ENCODE measurements at regions not wholly inside any gene's neighbourhood (a gene's known extent, or its start where the extent isn't known, plus 50 kb on each side); places are given as distances from the start of the nearest gene placed in this dataset.

DNA sequence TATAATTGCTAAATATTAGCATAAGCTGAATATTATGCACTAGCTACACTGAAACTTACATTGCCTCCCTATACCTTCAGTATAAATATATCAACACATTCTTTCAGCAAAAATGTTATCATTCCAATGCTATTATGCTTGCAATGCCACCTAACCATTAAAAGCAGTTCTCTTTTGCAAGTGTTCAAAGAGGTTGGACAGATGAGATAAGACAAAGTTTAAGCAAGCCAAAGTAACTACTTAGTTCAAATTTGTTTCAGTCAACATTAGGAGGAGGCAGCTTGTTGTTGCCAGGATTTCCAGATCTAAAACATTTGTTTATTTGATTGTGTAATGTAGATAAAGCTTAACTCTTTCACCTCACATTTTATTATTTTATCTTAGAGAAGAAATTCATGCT, 323.9 kb upstream of the FAM241A start:
- no peak for DNase-seq (ENCODE audit: low read depth in 3 of 3, low spot score in 1 of 3)

DNA sequence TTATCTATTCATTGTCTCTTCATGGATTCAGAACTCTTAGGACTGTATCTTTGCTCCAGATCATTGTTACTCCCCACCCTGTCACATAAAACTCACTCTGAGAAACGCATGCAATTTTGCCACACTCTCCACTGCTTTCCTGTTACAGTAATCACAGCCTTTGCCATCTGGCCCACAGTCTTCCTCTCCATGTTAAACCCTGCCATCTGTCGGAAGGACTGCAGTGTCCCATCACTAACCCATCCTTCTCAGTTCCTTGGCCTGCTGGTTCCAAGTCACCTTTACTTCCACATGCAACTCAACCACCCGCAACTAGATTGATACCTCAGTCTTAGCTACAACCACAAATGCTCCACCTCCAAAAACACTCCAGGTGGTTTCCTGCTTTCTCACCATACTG, 308.7 kb upstream of the FAM241A start:
- no peak for DNase-seq (ENCODE audit: low read depth in 3 of 3, low spot score in 1 of 3)

- no peak for DNase-seq (ENCODE audit: low read depth in 3 of 3, low spot score in 1 of 3)
Measured at GRCh38 chr4:111837761-111838160, 307.5 kb upstream of the FAM241A start.

GRCh38 chr4:111838406-111838930, 306.8 kb upstream of the FAM241A start:
- no peak for DNase-seq (ENCODE audit: low read depth in 3 of 3, low spot score in 1 of 3)

DNA sequence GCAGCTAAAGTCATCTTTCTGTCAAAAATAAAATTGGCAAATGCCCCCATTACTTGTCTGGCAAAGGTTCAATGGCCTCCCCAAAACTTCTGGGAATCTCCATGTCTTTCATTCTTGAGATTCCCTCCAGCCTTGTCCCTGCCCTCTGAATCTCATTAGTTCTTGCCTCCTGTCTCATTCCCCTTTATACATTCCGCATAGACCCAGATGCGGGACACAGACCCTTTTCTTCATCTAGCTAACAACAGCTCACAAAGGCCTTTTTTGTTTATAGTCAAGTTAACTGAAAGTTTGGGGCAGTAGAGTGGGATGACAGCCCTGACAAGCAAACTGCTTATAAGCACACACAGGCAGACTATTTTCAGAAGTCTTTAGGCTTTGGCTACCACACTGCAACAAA, 306.1 kb upstream of the FAM241A start:
- no peak for DNase-seq (ENCODE audit: low read depth in 3 of 3, low spot score in 1 of 3)

- no peak for DNase-seq (ENCODE audit: low read depth in 3 of 3, low spot score in 1 of 3)
Measured at GRCh38 chr4:111842336-111842735, 302.9 kb upstream of the FAM241A start.

DNA sequence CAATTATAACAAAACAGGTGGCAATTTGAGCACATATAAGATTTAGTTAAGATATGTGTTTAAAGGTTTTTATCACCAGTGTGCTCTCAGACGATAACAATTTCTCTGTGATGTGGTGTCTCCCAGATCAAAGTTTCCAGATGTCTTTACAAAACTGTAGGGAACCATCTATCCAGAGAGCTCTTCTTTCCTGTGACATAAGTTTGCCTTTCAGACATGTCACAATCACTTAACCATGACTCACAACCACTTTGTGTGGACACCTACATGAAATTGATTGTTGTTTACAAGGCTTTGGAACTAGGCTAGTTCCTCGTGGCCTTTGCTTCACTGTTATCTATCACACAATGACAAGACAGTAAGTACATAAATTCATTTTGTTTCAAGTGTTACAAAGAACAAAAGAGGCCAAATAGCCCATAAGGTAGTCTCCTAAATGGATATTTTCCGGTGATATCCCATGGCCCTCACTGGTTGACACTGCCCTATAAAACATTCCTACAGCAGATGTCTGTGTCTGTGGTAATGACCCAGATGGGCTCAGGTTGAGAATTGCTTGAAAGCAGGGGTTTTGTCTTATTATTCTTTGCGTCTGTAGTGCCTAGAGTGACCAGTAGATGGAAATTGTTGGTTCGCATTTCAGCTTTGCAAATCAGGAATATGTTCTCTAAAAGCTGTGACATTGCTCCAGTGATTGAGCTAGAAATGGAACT, 297.8 kb upstream of the FAM241A start:
- DNase-seq (ENCODE audit: low read depth in 3 of 3, low spot score in 1 of 3): no peak

GRCh38 chr4:111849746-111850284, 295.4 kb upstream of the FAM241A start:
- DNase-seq (ENCODE audit: low read depth in 3 of 3, low spot score in 1 of 3): no peak

DNA sequence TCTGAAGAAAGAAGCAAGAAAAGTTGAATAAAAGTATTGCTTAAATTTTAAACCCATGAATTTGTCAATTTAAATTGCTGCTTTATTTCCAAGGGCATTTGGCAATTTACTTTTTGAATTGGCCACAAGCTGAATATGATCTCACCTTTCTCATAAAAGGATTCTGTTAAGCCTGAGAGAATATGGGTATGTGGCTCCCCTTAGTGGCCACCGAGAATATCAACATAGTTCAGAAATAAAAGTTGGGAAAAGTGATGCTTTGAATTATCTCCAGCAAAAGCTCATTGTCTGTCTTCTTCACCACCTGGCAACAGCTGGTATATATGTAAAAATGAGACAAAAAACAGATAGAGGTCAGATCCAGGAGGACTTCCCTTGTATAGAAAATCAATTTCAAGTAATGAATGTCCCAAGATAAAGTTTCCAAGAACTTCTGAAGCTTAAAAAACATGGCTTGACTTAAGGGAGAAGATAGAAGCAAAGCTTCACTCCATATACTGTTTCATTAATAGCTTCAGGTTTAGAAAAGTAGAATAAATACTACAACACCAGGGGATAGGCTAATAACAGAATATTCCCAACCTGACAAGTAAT, 290.7 kb upstream of the FAM241A start:
- no peak for DNase-seq (ENCODE audit: low read depth in 3 of 3, low spot score in 1 of 3)

DNA sequence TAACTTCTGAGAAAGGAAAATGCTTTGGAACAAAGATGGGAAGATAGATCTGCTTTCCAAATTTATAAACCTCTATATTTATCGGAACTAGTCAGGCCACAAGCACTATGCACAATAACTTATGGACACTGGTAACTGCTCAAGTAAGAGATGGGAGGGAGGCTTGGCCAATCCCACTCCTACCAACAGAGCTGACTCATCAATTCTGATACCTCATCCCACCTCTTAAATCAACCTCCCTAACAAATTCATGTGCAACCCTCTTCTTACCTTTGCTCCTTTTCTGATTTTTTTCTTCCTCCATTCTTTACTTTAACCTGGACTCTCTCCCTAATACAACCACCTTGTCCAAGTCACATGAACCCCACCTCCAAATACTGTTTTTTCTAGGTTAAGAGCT, 289.9 kb upstream of the FAM241A start:
- DNase-seq (ENCODE audit: low read depth in 3 of 3, low spot score in 1 of 3): no peak

- no peak for DNase-seq (ENCODE audit: low read depth in 3 of 3, low spot score in 1 of 3)
Measured at GRCh38 chr4:111864066-111864465, 281.2 kb upstream of the FAM241A start.

- DNase-seq (ENCODE audit: low read depth in 3 of 3, low spot score in 1 of 3): no peak
Measured at GRCh38 chr4:111869339-111869738, 275.9 kb upstream of the FAM241A start.

DNA sequence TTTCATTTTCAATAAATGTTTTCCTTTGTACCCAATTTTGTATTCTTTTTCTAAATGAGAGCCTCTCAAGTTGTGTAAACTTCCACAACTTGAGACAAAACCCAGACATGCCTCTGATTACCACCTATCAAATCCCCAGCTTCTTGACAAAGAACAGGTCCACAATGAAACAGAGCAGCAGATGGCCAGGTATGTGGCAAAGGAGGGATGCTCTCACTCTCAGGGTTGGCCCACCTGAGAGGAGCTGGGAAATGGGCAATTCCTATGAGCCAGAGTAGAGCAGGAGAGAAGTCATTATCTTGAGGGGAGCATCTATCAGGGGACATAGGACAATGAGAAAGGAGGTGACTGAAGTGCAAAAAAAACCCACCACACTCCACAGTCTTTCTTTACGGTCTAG, 273.5 kb upstream of the FAM241A start:
- no peak for DNase-seq (ENCODE audit: low read depth in 3 of 3, low spot score in 1 of 3)

- DNase-seq (ENCODE audit: low read depth in 3 of 3, low spot score in 1 of 3): no peak
Measured at GRCh38 chr4:111873801-111874200, 271.5 kb upstream of the FAM241A start.

DNA sequence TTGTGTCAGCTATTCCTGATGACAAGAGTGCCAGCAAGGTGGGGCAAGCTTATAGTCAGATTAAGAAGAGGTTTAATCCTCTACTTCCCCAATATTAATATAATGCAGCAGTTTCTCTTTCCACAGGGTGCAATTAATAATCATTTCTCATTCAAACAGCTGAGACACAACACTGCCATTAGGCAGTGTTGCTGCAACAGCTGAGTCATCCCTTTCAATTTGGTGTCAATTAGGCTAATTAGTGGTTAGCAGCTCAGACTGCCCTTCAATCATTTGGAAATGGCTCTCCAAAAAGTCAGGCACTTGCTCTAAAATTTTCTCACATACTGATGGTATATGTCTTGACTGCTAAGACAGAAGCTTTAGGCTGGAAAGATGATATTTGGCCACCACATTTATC, 265.7 kb upstream of the FAM241A start:
- no peak for DNase-seq (ENCODE audit: low read depth in 3 of 3, low spot score in 1 of 3)

DNA sequence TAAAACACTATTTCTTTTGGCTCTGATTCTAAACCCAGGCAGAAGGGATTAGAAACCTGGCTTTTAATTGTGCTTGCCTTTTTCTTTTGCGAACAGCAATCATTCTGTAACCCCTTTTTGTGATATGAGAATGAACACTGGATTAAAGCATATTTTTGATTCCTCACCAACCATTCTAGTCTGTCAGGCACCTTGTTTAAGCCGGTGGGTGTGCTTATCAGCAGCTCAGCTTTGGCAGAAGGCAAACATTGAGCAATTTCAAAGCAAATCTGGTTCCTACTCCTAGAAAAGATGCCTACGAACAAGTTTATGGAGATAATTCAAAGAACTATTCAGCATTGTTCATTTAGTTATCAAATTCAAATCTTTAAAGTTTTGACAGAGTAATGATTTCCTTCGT, 265.1 kb upstream of the FAM241A start:
- no peak for DNase-seq (ENCODE audit: low read depth in 3 of 3, low spot score in 1 of 3)

GRCh38 chr4:111883557-111883999, 261.7 kb upstream of the FAM241A start:
- DNase-seq (ENCODE audit: low read depth in 3 of 3, low spot score in 1 of 3): no peak

DNA sequence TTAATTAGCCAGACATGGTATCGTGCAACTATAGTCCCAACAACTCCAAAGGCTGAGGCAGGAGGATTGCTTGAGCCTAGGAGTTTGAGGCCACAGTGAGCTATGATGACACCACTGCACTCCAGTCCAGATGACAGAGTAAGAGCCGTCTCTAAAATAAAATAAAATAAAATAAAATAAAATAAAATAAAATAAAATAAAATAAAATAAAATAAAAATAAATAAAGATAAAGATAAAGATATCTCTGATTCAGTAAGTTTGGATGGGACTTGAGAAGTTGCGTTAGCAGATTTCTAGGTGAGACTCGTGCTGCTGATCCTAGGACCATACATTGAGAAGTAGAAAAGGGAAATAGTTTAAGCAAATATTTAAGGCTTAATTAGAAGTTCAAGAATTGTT, 254.8 kb upstream of the FAM241A start:
- no peak for DNase-seq (ENCODE audit: low read depth in 3 of 3, low spot score in 1 of 3)

DNA sequence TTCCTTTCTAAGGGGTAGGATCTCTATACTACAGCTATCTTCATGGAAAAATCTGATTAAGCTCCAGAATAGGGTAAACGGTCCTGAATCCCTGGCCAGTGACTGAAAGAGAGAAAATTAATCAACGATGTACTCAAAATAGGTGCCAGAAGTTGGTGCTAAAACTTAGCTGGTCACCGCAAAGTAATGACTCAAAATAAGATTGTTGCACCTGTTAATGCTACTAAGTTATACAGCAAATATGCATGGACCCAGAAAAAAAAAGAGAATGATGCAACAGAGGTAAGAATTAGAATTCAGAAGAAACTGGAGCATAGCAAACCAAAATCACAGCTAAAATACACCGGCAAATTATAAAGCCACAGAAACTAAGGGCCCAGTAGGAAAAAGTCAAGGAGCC, 239.7 kb upstream of the FAM241A start:
- no peak for DNase-seq (ENCODE audit: low read depth in 3 of 3, low spot score in 1 of 3)

DNA sequence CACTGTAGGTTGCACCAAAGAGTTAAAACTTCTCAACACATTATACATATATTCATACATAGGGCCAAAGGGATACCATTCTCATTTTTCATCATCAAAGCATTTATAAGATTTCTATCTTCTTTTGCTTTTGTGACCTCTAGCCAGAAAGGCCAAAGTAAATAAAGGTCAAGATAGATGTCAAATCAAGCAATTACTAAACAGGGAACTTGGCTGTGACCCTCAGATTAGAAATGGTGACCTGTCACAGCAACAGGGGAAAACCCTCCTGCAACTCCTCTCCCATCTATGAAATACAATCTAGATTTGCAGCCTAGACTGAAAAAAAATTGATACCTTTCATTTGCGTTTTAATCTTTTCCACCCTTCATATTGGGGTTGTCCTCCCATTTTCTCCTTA, 225.6 kb upstream of the FAM241A start:
- DNase-seq (ENCODE audit: low read depth in 3 of 3, low spot score in 1 of 3): no peak

- no peak for DNase-seq (ENCODE audit: low read depth in 3 of 3, low spot score in 1 of 3)
Measured at GRCh38 chr4:111921714-111922113, 223.5 kb upstream of the FAM241A start.

DNA sequence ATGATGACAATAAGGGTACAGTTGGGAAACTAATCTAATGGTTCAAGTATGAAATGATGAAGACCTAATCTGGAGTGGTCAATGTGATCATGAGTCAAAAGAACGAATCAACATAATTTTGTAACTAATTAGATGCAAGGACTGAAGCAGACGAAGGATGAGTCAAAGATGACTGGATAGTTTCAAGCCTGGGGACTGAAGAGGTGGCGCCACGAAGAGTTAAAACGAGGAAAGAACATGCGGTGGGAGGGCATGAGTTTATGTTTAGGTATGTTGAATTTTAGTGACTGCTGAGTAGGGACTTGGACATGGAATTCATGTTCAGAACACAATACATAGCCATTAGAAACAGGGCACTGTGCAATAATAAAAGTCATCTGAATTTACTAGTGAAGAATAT, 221.5 kb upstream of the FAM241A start:
- DNase-seq (ENCODE audit: low read depth in 3 of 3, low spot score in 1 of 3): no peak

GRCh38 chr4:111924696-111925095, 220.6 kb upstream of the FAM241A start:
- DNase-seq (ENCODE audit: low read depth in 3 of 3, low spot score in 1 of 3): no peak
